SW480 (cell line): ENCODE measurements at regions not wholly inside any gene's neighbourhood (a gene's known extent, or its start where the extent isn't known, plus 50 kb on each side); places are given as distances from the start of the nearest gene placed in this dataset.

Experiments used
- DNase-seq: peaks from one replicate; pipeline ENCODE4 v3.0.0-alpha.2; 2016; ENCODE audit warnings: low spot score

GRCh38 chr18:33817096-33817495 lies 239.1 kb downstream of the ASXL3 start:
- no peak for DNase-seq

GRCh38 chr18:33814546-33814945 lies 236.5 kb downstream of the ASXL3 start:
- no peak for DNase-seq

- peak; percentile 53 for DNase-seq
Measured at GRCh38 chr18:33812186-33812585, 234.2 kb downstream of the ASXL3 start.

- no peak for DNase-seq
Measured at GRCh38 chr18:33805592-33805991, 227.6 kb downstream of the ASXL3 start.

GRCh38 chr18:33804258-33804657 lies 226.2 kb downstream of the ASXL3 start:
- no peak for DNase-seq

- DNase-seq: no peak
Measured at GRCh38 chr18:33803636-33804035, 225.6 kb downstream of the ASXL3 start.

GRCh38 chr18:33802955-33803354 lies 224.9 kb downstream of the ASXL3 start:
- peak; percentile 68 for DNase-seq
